ENCODE measurements at regions not wholly inside any gene's neighbourhood (a gene's known extent, or its start where the extent isn't known, plus 50 kb on each side); places are given as distances from the start of the nearest gene placed in this dataset.

GRCh38 chr7:46886669-46887374 lies 695.1 kb downstream of the TNS3 start:
- peaks cover 3% of the 10 kb centered on the region for H3K4me1 Mint-ChIP-seq (ENCODE audit: low read depth)
- no peak overlapping the region for H3K27ac Mint-ChIP-seq
- no peak for DNase-seq
- TF ChIP-seq, protein P1, sequence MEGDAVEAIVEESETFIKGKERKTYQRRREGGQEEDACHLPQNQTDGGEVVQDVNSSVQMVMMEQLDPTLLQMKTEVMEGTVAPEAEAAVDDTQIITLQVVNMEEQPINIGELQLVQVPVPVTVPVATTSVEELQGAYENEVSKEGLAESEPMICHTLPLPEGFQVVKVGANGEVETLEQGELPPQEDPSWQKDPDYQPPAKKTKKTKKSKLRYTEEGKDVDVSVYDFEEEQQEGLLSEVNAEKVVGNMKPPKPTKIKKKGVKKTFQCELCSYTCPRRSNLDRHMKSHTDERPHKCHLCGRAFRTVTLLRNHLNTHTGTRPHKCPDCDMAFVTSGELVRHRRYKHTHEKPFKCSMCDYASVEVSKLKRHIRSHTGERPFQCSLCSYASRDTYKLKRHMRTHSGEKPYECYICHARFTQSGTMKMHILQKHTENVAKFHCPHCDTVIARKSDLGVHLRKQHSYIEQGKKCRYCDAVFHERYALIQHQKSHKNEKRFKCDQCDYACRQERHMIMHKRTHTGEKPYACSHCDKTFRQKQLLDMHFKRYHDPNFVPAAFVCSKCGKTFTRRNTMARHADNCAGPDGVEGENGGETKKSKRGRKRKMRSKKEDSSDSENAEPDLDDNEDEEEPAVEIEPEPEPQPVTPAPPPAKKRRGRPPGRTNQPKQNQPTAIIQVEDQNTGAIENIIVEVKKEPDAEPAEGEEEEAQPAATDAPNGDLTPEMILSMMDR (IDR thresholded peaks at IDR 0.05), result no peak
- H3K4me3 Mint-ChIP-seq, result no peak overlapping the region
- no peaks in the 10 kb centered on the region; the same call in 1 of the 2 replicates for H3K27me3 Mint-ChIP-seq (ENCODE audit: insufficient read depth)
- peaks cover 24% of the 10 kb centered on the region; the same call in 1 of the 2 replicates for H3K9me3 Mint-ChIP-seq
- H3K36me3 Mint-ChIP-seq (ENCODE audit: low read depth), result peaks cover 10% of the 10 kb centered on the region

DNA sequence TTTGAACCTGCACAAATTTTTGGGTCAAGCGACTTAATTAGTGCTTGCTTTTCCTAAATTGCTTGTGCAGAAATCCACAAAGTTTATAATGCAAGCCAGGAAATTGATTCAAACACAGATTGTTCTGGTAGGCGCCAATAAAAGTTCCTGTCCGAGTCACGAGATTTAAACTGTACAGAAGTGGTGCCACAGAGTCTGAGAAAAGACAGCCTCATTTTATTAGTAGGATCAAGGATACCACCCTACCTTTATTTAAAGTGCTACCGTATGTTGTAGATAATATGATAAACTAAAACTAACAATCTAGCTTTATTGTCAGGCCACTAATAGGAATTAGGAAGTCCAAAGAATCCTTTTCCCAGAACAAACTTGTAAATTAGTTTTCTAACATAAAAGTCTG lies 696.7 kb downstream of the TNS3 start:
- Mint-ChIP-seq H3K9me3 (peaks cover 13% of the 10 kb centered on the region; the same call in 1 of the 2 replicates), H3K4me3 (no peak overlapping the region), H3K36me3 (ENCODE audit: low read depth) (peaks cover 3% of the 10 kb centered on the region), H3K4me1 (ENCODE audit: low read depth) (peaks cover 7% of the 10 kb centered on the region), H3K27ac (no peak overlapping the region), H3K27me3 (ENCODE audit: insufficient read depth) (no peaks in the 10 kb centered on the region; the same call in 1 of the 2 replicates)
- DNase-seq, result no peak
- TF ChIP-seq, protein P1 (IDR thresholded peaks at IDR 0.05), result no peak

DNA sequence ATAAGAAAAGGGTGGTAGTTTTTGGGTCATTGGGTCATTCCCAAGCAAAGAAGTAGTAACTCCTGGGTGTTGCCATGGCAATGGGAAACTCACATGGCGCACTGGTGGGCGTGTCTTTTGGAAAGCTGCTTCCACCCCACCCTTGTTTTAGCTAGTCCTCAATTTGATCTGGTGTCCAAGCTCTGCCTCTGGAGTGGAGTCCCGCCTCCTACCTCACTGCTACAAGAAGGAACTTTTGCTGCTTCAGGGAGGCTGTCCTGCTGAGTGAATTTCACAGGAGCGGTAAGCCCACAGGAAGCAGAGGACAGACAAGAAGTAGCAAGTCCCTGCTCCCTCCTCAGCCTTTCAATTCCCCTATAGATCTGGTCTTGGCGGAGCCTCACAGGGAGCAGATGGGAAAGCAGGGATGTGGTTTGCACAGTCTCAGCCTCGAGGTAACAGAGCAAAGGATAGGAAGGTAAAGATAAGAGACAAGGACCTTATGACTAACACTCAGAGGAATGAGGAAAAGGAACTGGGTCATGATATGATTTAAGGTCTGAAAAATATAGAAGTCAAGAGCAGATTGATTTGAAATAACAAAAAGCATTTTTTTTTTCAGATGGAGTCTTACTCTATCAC lies 700.3 kb downstream of the TNS3 start:
- H3K27me3 Mint-ChIP-seq (ENCODE audit: insufficient read depth), result no peaks in the 10 kb centered on the region
- TF ChIP-seq, protein P1 (IDR thresholded peaks at IDR 0.05), result no peak
- H3K9me3 Mint-ChIP-seq, result no peaks in the 10 kb centered on the region
- no peaks in the 10 kb centered on the region; the same call in 1 of the 2 replicates for H3K36me3 Mint-ChIP-seq (ENCODE audit: low read depth)
- H3K4me3 Mint-ChIP-seq, result no peak overlapping the region
- no peak for DNase-seq
- no peak overlapping the region for H3K27ac Mint-ChIP-seq
- peaks cover 7% of the 10 kb centered on the region for H3K4me1 Mint-ChIP-seq (ENCODE audit: low read depth)

DNA sequence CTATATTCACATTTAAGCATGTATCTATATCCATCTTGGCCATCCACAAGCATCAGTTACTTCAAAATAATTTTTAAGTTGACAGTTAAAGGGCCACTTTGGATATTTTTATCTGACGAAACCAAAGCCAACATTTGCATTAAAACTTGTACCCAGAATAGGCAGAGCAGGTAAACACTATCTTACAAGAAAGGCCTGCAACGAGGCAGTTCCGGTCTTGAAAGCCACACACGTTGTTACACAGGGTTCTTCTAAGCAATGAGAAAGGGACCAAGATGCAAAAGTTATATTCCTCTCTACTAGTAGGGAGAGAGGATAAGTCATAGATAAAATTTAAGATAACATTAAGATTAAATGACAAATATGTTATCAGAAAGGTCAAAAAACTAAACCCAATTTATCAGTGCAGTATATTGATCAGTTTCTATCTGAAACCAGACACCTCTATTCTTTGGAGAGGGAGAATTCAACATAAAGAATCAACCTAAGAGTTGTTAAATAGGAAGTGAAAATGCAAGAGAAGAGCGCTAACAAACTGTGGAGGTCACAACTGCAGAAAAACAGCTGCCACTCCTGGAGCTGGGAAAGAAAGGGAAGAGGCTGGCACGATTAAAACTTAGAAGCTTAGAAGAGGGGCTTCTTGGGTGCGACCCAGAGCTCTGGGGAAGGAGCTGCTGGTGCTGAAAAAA lies 701.3 kb downstream of the TNS3 start:
- no peaks in the 10 kb centered on the region; the same call in 1 of the 2 replicates for H3K36me3 Mint-ChIP-seq (ENCODE audit: low read depth)
- no peaks in the 10 kb centered on the region for H3K27me3 Mint-ChIP-seq (ENCODE audit: insufficient read depth)
- no peak overlapping the region for H3K4me3 Mint-ChIP-seq
- TF ChIP-seq, protein P1 (IDR thresholded peaks at IDR 0.05), result no peak
- H3K27ac Mint-ChIP-seq, result no peak overlapping the region
- H3K4me1 Mint-ChIP-seq (ENCODE audit: low read depth), result peaks cover 7% of the 10 kb centered on the region
- no peaks in the 10 kb centered on the region for H3K9me3 Mint-ChIP-seq
- no peak for DNase-seq

GRCh38 chr7:46879783-46880182 lies 702.1 kb downstream of the TNS3 start:
- H3K4me3 Mint-ChIP-seq, result no peak overlapping the region
- no peaks in the 10 kb centered on the region; the same call in 1 of the 2 replicates for H3K36me3 Mint-ChIP-seq (ENCODE audit: low read depth)
- no peak for DNase-seq
- TF ChIP-seq, protein P1 (IDR thresholded peaks at IDR 0.05), result no peak
- no peaks in the 10 kb centered on the region for H3K9me3 Mint-ChIP-seq
- peaks cover 7% of the 10 kb centered on the region for H3K4me1 Mint-ChIP-seq (ENCODE audit: low read depth)
- H3K27me3 Mint-ChIP-seq (ENCODE audit: insufficient read depth), result no peaks in the 10 kb centered on the region
- H3K27ac Mint-ChIP-seq, result no peak overlapping the region
